NB4 (cell line): ENCODE measurements at regions not wholly inside any gene's neighbourhood (a gene's known extent, or its start where the extent isn't known, plus 50 kb on each side); places are given as distances from the start of the nearest gene placed in this dataset.

Experiments
- CTCF ChIP-seq: IDR thresholded peaks from one replicate; pipeline ENCODE4 v1.5.1; 2012; ENCODE audit warnings: low read depth, low read length
- POLR2A ChIP-seq: IDR thresholded peaks from 2 replicates; pipeline ENCODE4 v1.6.1; 2011; ENCODE audit warnings: mild to moderate bottlenecking; ENCODE audit not compliant: insufficient read length; ENCODE audit errors: extremely low read depth

GRCh38 chr18:51654488-51655326 lies 457.2 kb upstream of the MEX3C start:
- TF ChIP-seq CTCF (no peak), POLR2A (no peak)
